ENCODE measurements at regions not wholly inside any gene's neighbourhood (a gene's known extent, or its start where the extent isn't known, plus 50 kb on each side); places are given as distances from the start of the nearest gene placed in this dataset.

GRCh38 chr2:219946021-219946420 lies 318.6 kb downstream of the SLC4A3 start:
- H3K27me3 ChIP-seq (ENCODE audit: control insufficient read depth, insufficient read depth, low read length), result no peaks in the 10 kb centered on the region
- no peak overlapping the region for H3K4me2 ChIP-seq (ENCODE audit: low read length)
- H3K9me3 ChIP-seq (replicated peaks; ENCODE audit: low read length), result no peaks in the 10 kb centered on the region
- no peaks in the 10 kb centered on the region for H3K36me3 ChIP-seq (ENCODE audit: insufficient read depth, low read length)
- no peak overlapping the region for H3K4me3 ChIP-seq (ENCODE audit: low read length)
- no peaks in the 10 kb centered on the region for H3K4me1 ChIP-seq (ENCODE audit: control insufficient read depth, insufficient read depth, low read length)
- H3K9ac ChIP-seq (ENCODE audit: low read depth, low read length), result no peak overlapping the region

GRCh38 chr2:219946529-219946928 lies 319.1 kb downstream of the SLC4A3 start:
- Histone ChIP-seq H3K4me3 (ENCODE audit: low read length) (no peak overlapping the region), H3K9ac (ENCODE audit: low read depth, low read length) (no peak overlapping the region), H3K4me2 (ENCODE audit: low read length) (no peak overlapping the region), H3K27me3 (ENCODE audit: control insufficient read depth, insufficient read depth, low read length) (no peaks in the 10 kb centered on the region), H3K9me3 (replicated peaks; ENCODE audit: low read length) (no peaks in the 10 kb centered on the region), H3K4me1 (ENCODE audit: control insufficient read depth, insufficient read depth, low read length) (no peaks in the 10 kb centered on the region), H3K36me3 (ENCODE audit: insufficient read depth, low read length) (no peaks in the 10 kb centered on the region)

GRCh38 chr2:219947575-219947974 lies 320.1 kb downstream of the SLC4A3 start:
- Histone ChIP-seq H3K4me1 (ENCODE audit: control insufficient read depth, insufficient read depth, low read length) (no peaks in the 10 kb centered on the region), H3K9me3 (replicated peaks; ENCODE audit: low read length) (no peaks in the 10 kb centered on the region), H3K9ac (ENCODE audit: low read depth, low read length) (no peak overlapping the region), H3K27me3 (ENCODE audit: control insufficient read depth, insufficient read depth, low read length) (no peaks in the 10 kb centered on the region), H3K4me2 (ENCODE audit: low read length) (no peak overlapping the region), H3K4me3 (ENCODE audit: low read length) (no peak overlapping the region), H3K36me3 (ENCODE audit: insufficient read depth, low read length) (no peaks in the 10 kb centered on the region)

- Histone ChIP-seq H3K4me2 (ENCODE audit: low read length) (no peak overlapping the region), H3K4me1 (ENCODE audit: control insufficient read depth, insufficient read depth, low read length) (no peaks in the 10 kb centered on the region), H3K9me3 (replicated peaks; ENCODE audit: low read length) (no peaks in the 10 kb centered on the region), H3K36me3 (ENCODE audit: insufficient read depth, low read length) (no peaks in the 10 kb centered on the region), H3K27me3 (ENCODE audit: control insufficient read depth, insufficient read depth, low read length) (no peaks in the 10 kb centered on the region), H3K9ac (ENCODE audit: low read depth, low read length) (no peak overlapping the region), H3K4me3 (ENCODE audit: low read length) (no peak overlapping the region)
Measured at GRCh38 chr2:219949053-219949452, 321.6 kb downstream of the SLC4A3 start.

DNA sequence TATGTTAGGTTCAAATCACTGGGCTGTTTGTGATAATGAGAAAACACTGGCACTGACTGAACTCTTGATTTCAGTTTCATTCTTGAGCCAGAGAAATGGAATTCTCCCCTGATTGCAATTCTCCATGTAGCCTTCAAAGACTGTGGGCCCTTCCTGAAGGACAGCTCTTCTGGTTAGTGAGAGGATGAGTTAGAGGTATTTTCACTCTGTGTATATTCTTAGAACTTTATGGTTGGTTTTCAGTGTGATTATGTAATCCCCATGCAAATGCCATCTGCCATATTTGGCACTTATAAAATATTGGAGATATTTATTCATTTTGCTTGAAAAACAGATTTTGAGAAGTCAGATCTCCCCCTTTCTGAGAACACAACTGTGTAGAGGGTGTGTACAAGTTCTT lies 323.7 kb downstream of the SLC4A3 start:
- H3K4me1 ChIP-seq (ENCODE audit: control insufficient read depth, insufficient read depth, low read length), result no peaks in the 10 kb centered on the region
- H3K4me2 ChIP-seq (ENCODE audit: low read length), result no peak overlapping the region

GRCh38 chr2:219954331-219954730 lies 326.9 kb downstream of the SLC4A3 start:
- H3K36me3 ChIP-seq (ENCODE audit: insufficient read depth, low read length), result no peaks in the 10 kb centered on the region
- H3K27me3 ChIP-seq (ENCODE audit: control insufficient read depth, insufficient read depth, low read length), result no peaks in the 10 kb centered on the region
- no peaks in the 10 kb centered on the region for H3K9me3 ChIP-seq (replicated peaks; ENCODE audit: low read length)
- H3K4me2 ChIP-seq (ENCODE audit: low read length), result no peak overlapping the region
- no peak overlapping the region for H3K9ac ChIP-seq (ENCODE audit: low read depth, low read length)
- H3K4me1 ChIP-seq (ENCODE audit: control insufficient read depth, insufficient read depth, low read length), result no peaks in the 10 kb centered on the region
- H3K4me3 ChIP-seq (ENCODE audit: low read length), result no peak overlapping the region

More for the DNA sequence above, 323.7 kb downstream of the SLC4A3 start:
- Histone ChIP-seq H3K9ac (ENCODE audit: low read depth, low read length) (no peak overlapping the region), H3K4me3 (ENCODE audit: low read length) (no peak overlapping the region), H3K27me3 (ENCODE audit: control insufficient read depth, insufficient read depth, low read length) (no peaks in the 10 kb centered on the region), H3K9me3 (replicated peaks; ENCODE audit: low read length) (no peaks in the 10 kb centered on the region), H3K36me3 (ENCODE audit: insufficient read depth, low read length) (no peaks in the 10 kb centered on the region)

DNA sequence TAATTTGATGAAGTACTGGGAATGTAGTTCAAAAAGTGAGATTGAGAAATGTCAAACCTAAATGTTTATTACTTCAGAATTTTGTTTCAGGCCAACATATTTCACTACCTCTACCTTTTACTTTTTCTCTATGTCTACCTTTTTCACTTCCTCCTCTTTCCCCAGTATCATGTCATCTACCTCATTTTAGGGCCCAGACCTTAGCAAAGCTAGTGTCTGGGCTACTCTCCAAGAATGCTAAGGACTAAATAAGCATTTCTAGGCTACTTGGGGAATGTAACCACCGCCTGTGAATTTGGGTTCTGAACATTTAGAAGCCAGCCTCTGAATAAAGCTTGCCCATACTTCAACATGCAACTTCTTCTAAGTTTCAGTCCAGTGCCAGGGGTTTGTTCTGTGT lies 330.4 kb downstream of the SLC4A3 start:
- no peak overlapping the region for H3K9ac ChIP-seq (ENCODE audit: low read depth, low read length)
- no peaks in the 10 kb centered on the region for H3K36me3 ChIP-seq (ENCODE audit: insufficient read depth, low read length)
- H3K27me3 ChIP-seq (ENCODE audit: control insufficient read depth, insufficient read depth, low read length), result no peaks in the 10 kb centered on the region
- no peaks in the 10 kb centered on the region for H3K4me1 ChIP-seq (ENCODE audit: control insufficient read depth, insufficient read depth, low read length)
- H3K9me3 ChIP-seq (replicated peaks; ENCODE audit: low read length), result no peaks in the 10 kb centered on the region
- no peak overlapping the region for H3K4me3 ChIP-seq (ENCODE audit: low read length)
- H3K4me2 ChIP-seq (ENCODE audit: low read length), result no peak overlapping the region

DNA sequence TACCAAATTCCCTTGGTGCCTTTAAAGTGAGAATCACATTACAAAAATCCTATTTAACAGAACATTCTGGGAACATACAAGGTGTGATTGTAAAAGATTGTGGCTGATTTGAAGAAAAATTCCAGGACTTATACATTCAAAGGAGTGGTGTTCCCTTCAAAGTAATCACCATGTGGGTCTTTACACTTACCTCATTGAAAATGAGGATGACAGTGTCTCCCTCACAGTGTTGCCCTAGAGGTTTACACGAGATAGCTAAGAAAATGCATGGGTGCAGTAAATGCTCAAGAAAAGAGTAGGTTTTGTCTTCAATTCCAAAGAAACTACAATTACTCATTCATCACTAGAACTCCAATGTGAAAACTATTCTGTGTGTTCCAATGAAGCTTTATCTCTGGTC lies 331.5 kb downstream of the SLC4A3 start:
- Histone ChIP-seq H3K9me3 (replicated peaks; ENCODE audit: low read length) (no peaks in the 10 kb centered on the region), H3K36me3 (ENCODE audit: insufficient read depth, low read length) (no peaks in the 10 kb centered on the region), H3K4me3 (ENCODE audit: low read length) (no peak overlapping the region), H3K4me1 (ENCODE audit: control insufficient read depth, insufficient read depth, low read length) (no peaks in the 10 kb centered on the region), H3K9ac (ENCODE audit: low read depth, low read length) (no peak overlapping the region), H3K4me2 (ENCODE audit: low read length) (no peak overlapping the region), H3K27me3 (ENCODE audit: control insufficient read depth, insufficient read depth, low read length) (no peaks in the 10 kb centered on the region)

GRCh38 chr2:219959471-219959870 lies 332.0 kb downstream of the SLC4A3 start:
- no peaks in the 10 kb centered on the region for H3K27me3 ChIP-seq (ENCODE audit: control insufficient read depth, insufficient read depth, low read length)
- no peaks in the 10 kb centered on the region for H3K9me3 ChIP-seq (replicated peaks; ENCODE audit: low read length)
- H3K9ac ChIP-seq (ENCODE audit: low read depth, low read length), result no peak overlapping the region
- no peaks in the 10 kb centered on the region for H3K36me3 ChIP-seq (ENCODE audit: insufficient read depth, low read length)
- H3K4me1 ChIP-seq (ENCODE audit: control insufficient read depth, insufficient read depth, low read length), result no peaks in the 10 kb centered on the region
- H3K4me3 ChIP-seq (ENCODE audit: low read length), result no peak overlapping the region
- no peak overlapping the region for H3K4me2 ChIP-seq (ENCODE audit: low read length)

GRCh38 chr2:219961947-219962498 lies 334.6 kb downstream of the SLC4A3 start:
- no peaks in the 10 kb centered on the region for H3K27me3 ChIP-seq (ENCODE audit: control insufficient read depth, insufficient read depth, low read length)
- no peak overlapping the region for H3K9ac ChIP-seq (ENCODE audit: low read depth, low read length)
- no peaks in the 10 kb centered on the region for H3K36me3 ChIP-seq (ENCODE audit: insufficient read depth, low read length)
- H3K4me1 ChIP-seq (ENCODE audit: control insufficient read depth, insufficient read depth, low read length), result no peaks in the 10 kb centered on the region
- H3K9me3 ChIP-seq (replicated peaks; ENCODE audit: low read length), result no peaks in the 10 kb centered on the region
- no peak overlapping the region for H3K4me2 ChIP-seq (ENCODE audit: low read length)
- no peak overlapping the region for H3K4me3 ChIP-seq (ENCODE audit: low read length)

- Histone ChIP-seq H3K9me3 (replicated peaks; ENCODE audit: low read length) (no peaks in the 10 kb centered on the region), H3K4me1 (ENCODE audit: control insufficient read depth, insufficient read depth, low read length) (no peaks in the 10 kb centered on the region), H3K27me3 (ENCODE audit: control insufficient read depth, insufficient read depth, low read length) (no peaks in the 10 kb centered on the region), H3K4me2 (ENCODE audit: low read length) (no peak overlapping the region), H3K4me3 (ENCODE audit: low read length) (no peak overlapping the region), H3K9ac (ENCODE audit: low read depth, low read length) (no peak overlapping the region), H3K36me3 (ENCODE audit: insufficient read depth, low read length) (no peaks in the 10 kb centered on the region)
Measured at GRCh38 chr2:219962801-219963200, 335.4 kb downstream of the SLC4A3 start.

DNA sequence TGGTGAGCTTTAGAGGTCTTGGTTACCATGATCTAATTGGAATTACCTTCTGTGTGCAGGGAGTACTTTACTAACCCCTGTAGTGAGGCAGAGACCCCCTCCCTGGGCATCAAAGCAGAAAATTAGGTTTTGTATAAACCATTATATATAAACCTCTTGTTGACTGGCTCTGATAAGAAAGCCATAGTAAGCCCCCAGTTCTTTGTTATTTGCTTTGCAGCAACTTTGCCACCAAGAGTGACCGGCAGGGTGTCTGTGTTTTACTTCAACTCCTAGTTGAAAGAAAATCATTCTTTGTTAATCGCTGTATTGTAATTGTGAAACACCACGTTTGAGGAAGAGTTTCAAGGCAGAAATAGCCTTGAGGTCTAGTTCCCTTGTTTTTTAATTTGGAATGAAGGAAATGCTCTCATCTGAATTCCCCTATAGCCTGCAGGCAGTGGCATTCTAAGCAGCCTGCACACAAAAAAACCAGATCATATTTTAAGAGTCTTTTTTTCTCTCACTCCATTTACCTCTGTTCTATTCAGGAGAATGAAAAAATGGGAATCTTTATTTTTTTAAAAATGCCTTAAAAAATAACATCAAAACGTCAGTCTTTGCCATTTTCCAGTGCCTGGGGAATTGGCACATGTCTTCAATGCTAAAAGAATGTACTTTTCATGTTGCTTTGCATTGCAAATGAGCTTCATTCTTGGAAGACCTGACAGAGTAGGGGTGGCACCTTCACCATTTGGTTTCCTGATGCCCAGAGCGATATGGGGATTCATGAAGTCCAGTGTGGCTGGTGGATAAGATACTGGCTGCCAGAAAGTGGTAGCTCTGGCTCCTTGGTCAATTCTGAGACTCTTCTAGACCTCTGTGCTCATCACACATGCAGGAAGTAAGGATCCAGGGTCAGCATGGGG lies 338.1 kb downstream of the SLC4A3 start:
- no peaks in the 10 kb centered on the region for H3K27me3 ChIP-seq (ENCODE audit: control insufficient read depth, insufficient read depth, low read length)
- H3K4me2 ChIP-seq (ENCODE audit: low read length), result no peak overlapping the region
- no peaks in the 10 kb centered on the region for H3K9me3 ChIP-seq (replicated peaks; ENCODE audit: low read length)
- H3K9ac ChIP-seq (ENCODE audit: low read depth, low read length), result no peak overlapping the region
- no peak overlapping the region for H3K4me3 ChIP-seq (ENCODE audit: low read length)
- no peaks in the 10 kb centered on the region for H3K36me3 ChIP-seq (ENCODE audit: insufficient read depth, low read length)
- H3K4me1 ChIP-seq (ENCODE audit: control insufficient read depth, insufficient read depth, low read length), result peaks cover 12% of the 10 kb centered on the region
